PC-9 (cell line): ENCODE measurements at regions not wholly inside any gene's neighbourhood (a gene's known extent, or its start where the extent isn't known, plus 50 kb on each side); places are given as distances from the start of the nearest gene placed in this dataset.
"Not testable (repeated sequence)": the region's sequence is repeated elsewhere in the genome, so short reads cannot be mapped to it uniquely, and the experiment has no call there.

Experiments
- EZH2 ChIP-seq: fragments of 200-600 bp; sonication (generic); IDR thresholded peaks from 2 replicates; pipeline ENCODE4 v1.8.0; 2017; ENCODE audit warnings: antibody characterized with exemption, low read depth
- TF ChIP-seq, protein P1 (sequence below): fragments of 200-600 bp; sonication (generic); conservative IDR thresholded peaks from 2 replicates; pipeline ENCODE4 v1.6.1; 2017; ENCODE audit warnings: mixed run types, antibody characterized with exemption, mild to moderate bottlenecking, moderate library complexity

DNA sequence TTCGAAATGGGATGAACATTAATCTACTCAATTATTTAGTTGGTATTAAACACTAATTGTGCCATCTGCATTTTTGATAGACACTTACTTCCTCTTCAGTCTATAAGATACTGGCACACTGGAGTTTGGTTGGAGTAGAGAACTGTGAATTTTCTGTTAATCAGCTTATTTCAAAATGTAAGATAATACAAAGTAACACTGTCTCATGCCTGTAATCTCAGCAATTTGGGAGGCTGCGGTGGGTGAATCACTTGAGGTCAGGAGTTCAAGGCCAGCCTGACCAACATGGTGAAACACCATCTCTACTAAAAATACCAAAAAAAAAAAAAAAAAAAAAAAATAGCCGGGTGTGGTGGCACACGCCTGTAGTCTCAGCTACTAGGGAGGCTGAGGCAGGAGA is 440.2 kb upstream of the NUDT12 start:
- TF ChIP-seq, protein P1, sequence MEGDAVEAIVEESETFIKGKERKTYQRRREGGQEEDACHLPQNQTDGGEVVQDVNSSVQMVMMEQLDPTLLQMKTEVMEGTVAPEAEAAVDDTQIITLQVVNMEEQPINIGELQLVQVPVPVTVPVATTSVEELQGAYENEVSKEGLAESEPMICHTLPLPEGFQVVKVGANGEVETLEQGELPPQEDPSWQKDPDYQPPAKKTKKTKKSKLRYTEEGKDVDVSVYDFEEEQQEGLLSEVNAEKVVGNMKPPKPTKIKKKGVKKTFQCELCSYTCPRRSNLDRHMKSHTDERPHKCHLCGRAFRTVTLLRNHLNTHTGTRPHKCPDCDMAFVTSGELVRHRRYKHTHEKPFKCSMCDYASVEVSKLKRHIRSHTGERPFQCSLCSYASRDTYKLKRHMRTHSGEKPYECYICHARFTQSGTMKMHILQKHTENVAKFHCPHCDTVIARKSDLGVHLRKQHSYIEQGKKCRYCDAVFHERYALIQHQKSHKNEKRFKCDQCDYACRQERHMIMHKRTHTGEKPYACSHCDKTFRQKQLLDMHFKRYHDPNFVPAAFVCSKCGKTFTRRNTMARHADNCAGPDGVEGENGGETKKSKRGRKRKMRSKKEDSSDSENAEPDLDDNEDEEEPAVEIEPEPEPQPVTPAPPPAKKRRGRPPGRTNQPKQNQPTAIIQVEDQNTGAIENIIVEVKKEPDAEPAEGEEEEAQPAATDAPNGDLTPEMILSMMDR = not testable (repeated sequence)
- TF ChIP-seq EZH2 = not testable (repeated sequence)
